ENCODE measurements at regions not wholly inside any gene's neighbourhood (a gene's known extent, or its start where the extent isn't known, plus 50 kb on each side); places are given as distances from the start of the nearest gene placed in this dataset.

DNA sequence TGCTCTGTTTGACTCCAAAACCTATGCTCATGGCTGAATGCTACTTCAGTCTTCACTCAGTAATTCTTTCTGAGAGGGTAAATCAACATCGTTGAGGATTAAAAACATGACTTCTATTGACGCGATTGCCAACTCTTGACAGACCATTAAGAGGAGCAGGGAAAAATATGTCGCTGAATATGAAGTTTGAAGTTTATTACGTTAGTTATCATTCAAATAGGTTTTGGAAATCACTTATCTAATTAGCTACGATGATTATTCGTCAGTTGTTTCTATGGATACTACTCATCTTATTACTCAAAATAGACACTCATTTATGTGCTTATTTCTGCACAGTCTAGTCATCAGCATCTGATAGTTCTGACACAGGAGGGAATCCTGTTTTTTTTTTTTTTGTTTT is 279.2 kb upstream of the TBL1XR1 start:
- H2AFZ ChIP-seq (ENCODE audit: low read length): no peak overlapping the region
- no peak for DNase-seq

GRCh38 chr3:177476921-177477435 is 279.7 kb upstream of the TBL1XR1 start:
- CTCF ChIA-PET: no interaction called here
- Histone ChIP-seq H3K36me3 (ENCODE audit: low read depth, low read length) (no peaks in the 10 kb centered on the region), H3K4me1 (ENCODE audit: insufficient read depth, low read length) (peaks cover 19% of the 10 kb centered on the region), H3K9me2 (replicated peaks; ENCODE audit: low read length) (no peaks in the 10 kb centered on the region), H4K20me1 (ENCODE audit: low read length) (no peaks in the 10 kb centered on the region), H3K27ac (ENCODE audit: low read length) (no peak overlapping the region), H3K9me3 (ENCODE audit: low read length) (no peaks in the 10 kb centered on the region), H3F3A (ENCODE audit: low read length, unreplicated experiment) (no peaks in the 10 kb centered on the region), H3K9ac (ENCODE audit: low read length) (no peak overlapping the region), H3K27me3 (ENCODE audit: low read length) (no peaks in the 10 kb centered on the region), H3K4me3 (ENCODE audit: low read length) (no peak overlapping the region), H2AFZ (ENCODE audit: low read length) (no peak overlapping the region), H3K79me2 (ENCODE audit: low read length) (no peaks in the 10 kb centered on the region), H3K4me2 (ENCODE audit: low read length) (no peak overlapping the region)
- DNase-seq: no peak
- no TSS peak for BruUV-seq (replicated peaks)
- no peak for ATAC-seq
- no peak for TF ChIP-seq CTCF (conservative IDR thresholded peaks at IDR 0.05; ENCODE audit: low read depth, low read length)
- TF ChIP-seq EZH2 (IDR thresholded peaks at IDR 0.05; ENCODE audit: low read length, unreplicated experiment): no peak
- TF ChIP-seq EZH2phosphoT487 (IDR thresholded peaks at IDR 0.05; ENCODE audit: borderline replicate concordance, low read length): no peak
- intact Hi-C loops (cut with micrococcal nuclease): loop anchor here (5.0 to 10.0 kb wide), 4 partner anchors 118 to 908 kb away; no protein-coding TSS in a partner anchor
- POLR2A ChIA-PET (ENCODE audit: unreplicated experiment): no interaction called here

More for the DNA sequence above, 279.2 kb upstream of the TBL1XR1 start:
- H3K9me2 ChIP-seq (replicated peaks; ENCODE audit: low read length): no peaks in the 10 kb centered on the region
- H4K20me1 ChIP-seq (ENCODE audit: low read length): no peaks in the 10 kb centered on the region
- H3K36me3 ChIP-seq (ENCODE audit: low read depth, low read length): no peaks in the 10 kb centered on the region
- TF ChIP-seq EZH2phosphoT487 (IDR thresholded peaks at IDR 0.05; ENCODE audit: borderline replicate concordance, low read length) (no peak), CTCF (conservative IDR thresholded peaks at IDR 0.05; ENCODE audit: low read depth, low read length) (no peak), EZH2 (IDR thresholded peaks at IDR 0.05; ENCODE audit: low read length, unreplicated experiment) (no peak)
- no peaks in the 10 kb centered on the region for H3K27me3 ChIP-seq (ENCODE audit: low read length)
- H3K9me3 ChIP-seq (ENCODE audit: low read length): no peaks in the 10 kb centered on the region
- no peak overlapping the region for H3K4me2 ChIP-seq (ENCODE audit: low read length)
- intact Hi-C loops (cut with micrococcal nuclease): loop anchor here (5.0 to 10.0 kb wide), 4 partner anchors 118 to 908 kb away; no protein-coding TSS in a partner anchor
- ChIA-PET CTCF (no interaction called here), POLR2A (ENCODE audit: unreplicated experiment) (no interaction called here)
- BruUV-seq (replicated peaks): no TSS peak
- no peak overlapping the region for H3K27ac ChIP-seq (ENCODE audit: low read length)
- H3K9ac ChIP-seq (ENCODE audit: low read length): no peak overlapping the region
- H3K4me1 ChIP-seq (ENCODE audit: insufficient read depth, low read length): peaks cover 17% of the 10 kb centered on the region
- no peaks in the 10 kb centered on the region for H3K79me2 ChIP-seq (ENCODE audit: low read length)
- H3F3A ChIP-seq (ENCODE audit: low read length, unreplicated experiment): no peaks in the 10 kb centered on the region
- no peak overlapping the region for H3K4me3 ChIP-seq (ENCODE audit: low read length)
- ATAC-seq: no peak

- ChIA-PET POLR2A (ENCODE audit: unreplicated experiment) (no interaction called here), CTCF (no interaction called here)
- H3K4me2 ChIP-seq (ENCODE audit: low read length): peak overlapping the region; percentile 69
- BruUV-seq (replicated peaks): no TSS peak
- no peak overlapping the region for H3K9ac ChIP-seq (ENCODE audit: low read length)
- peaks cover 26% of the 10 kb centered on the region for H3K4me1 ChIP-seq (ENCODE audit: insufficient read depth, low read length)
- no peak overlapping the region for H2AFZ ChIP-seq (ENCODE audit: low read length)
- H3K27ac ChIP-seq (ENCODE audit: low read length): peak overlapping the region; percentile 84
- no peaks in the 10 kb centered on the region for H3K9me2 ChIP-seq (replicated peaks; ENCODE audit: low read length)
- H4K20me1 ChIP-seq (ENCODE audit: low read length): no peaks in the 10 kb centered on the region
- H3F3A ChIP-seq (ENCODE audit: low read length, unreplicated experiment): no peaks in the 10 kb centered on the region
- H3K79me2 ChIP-seq (ENCODE audit: low read length): no peaks in the 10 kb centered on the region
- peak overlapping the region; percentile 24; the same call in 1 of the 2 replicates for H3K4me3 ChIP-seq (ENCODE audit: low read length)
- H3K27me3 ChIP-seq (ENCODE audit: low read length): no peaks in the 10 kb centered on the region
- ATAC-seq: peak; percentile 92
- intact Hi-C loops (cut with micrococcal nuclease): loop anchor here (1.0 to 10.0 kb wide), 10 partner anchors 48 to 906 kb away; partner anchors contain the start of gene TBL1XR1
- TF ChIP-seq EZH2 (IDR thresholded peaks at IDR 0.05; ENCODE audit: low read length, unreplicated experiment): no peak
- no peak for TF ChIP-seq CTCF (conservative IDR thresholded peaks at IDR 0.05; ENCODE audit: low read depth, low read length)
- no peaks in the 10 kb centered on the region for H3K36me3 ChIP-seq (ENCODE audit: low read depth, low read length)
- peak; percentile 98 for DNase-seq
- no peaks in the 10 kb centered on the region for H3K9me3 ChIP-seq (ENCODE audit: low read length)
Observed at GRCh38 chr3:177478170-177478867, 281.0 kb upstream of the TBL1XR1 start.

All from PC-3 (cell line).